ENCODE measurements at regions not wholly inside any gene's neighbourhood (a gene's known extent, or its start where the extent isn't known, plus 50 kb on each side); places are given as distances from the start of the nearest gene placed in this dataset.

DNA sequence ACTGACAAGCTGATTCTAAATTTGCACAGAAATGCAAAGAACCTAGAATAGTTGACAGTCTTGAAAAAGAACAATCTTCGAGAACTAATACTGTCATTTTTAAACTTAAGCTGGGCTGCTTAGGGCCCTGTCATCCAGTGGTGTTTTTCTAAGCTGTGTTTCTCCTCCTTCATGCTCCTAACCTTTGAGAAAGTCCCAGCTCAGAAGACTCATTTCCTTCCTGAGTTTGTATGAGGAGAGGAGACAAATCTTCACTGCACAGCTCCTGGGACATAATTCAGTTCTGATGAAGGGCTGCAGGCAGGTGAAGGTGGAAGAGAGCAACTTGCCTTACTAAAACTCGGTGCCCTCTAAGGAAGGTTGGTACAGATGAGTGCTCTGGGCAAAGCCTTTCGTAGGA is 109.5 kb upstream of the ANKRD55 start:
- dilution Hi-C loops (cut with MboI; ENCODE audit: extremely low pct_ligation_motif_present, low sequenced_read_pairs), result no loop called here
- no peak for FAIRE-seq
- no peaks in the 10 kb centered on the region for H4K20me1 ChIP-seq (ENCODE audit: control insufficient read depth, extremely low read depth, insufficient read depth, low read length)
- no peaks in the 10 kb centered on the region for H3K79me2 ChIP-seq (ENCODE audit: control insufficient read depth, insufficient read depth, low read length)
- no peak overlapping the region for H3K9ac ChIP-seq (ENCODE audit: control insufficient read depth, extremely low read depth, insufficient read depth, low read length)
- no peak overlapping the region for H3K4me2 ChIP-seq (ENCODE audit: control insufficient read depth, extremely low read depth, insufficient read depth, low read depth, low read length)
- H3K9me1 ChIP-seq (ENCODE audit: control insufficient read depth, extremely low read depth, insufficient read depth, low read length), result no peaks in the 10 kb centered on the region
- H3K9me3 ChIP-seq (ENCODE audit: control insufficient read depth, low read depth, low read length), result no peaks in the 10 kb centered on the region
- no peak overlapping the region for H3K27ac ChIP-seq (ENCODE audit: control insufficient read depth, insufficient read depth, low read length)
- TF ChIP-seq CTCF (optimal IDR thresholded peaks at IDR 0.05 in 1 of 3, IDR thresholded peaks at IDR 0.05 in 1 of 3, conservative IDR thresholded peaks at IDR 0.05 in 1 of 3; ENCODE audit: extremely low read depth in 1 of 3, insufficient read depth in 2 of 3, low read length in 3 of 3), result no peak
- no peak for TF ChIP-seq EZH2 (IDR thresholded peaks at IDR 0.05; ENCODE audit: low read length)
- no peaks in the 10 kb centered on the region for H3K27me3 ChIP-seq (ENCODE audit: control insufficient read depth, extremely low read depth, insufficient read depth, low read length)
- no peak overlapping the region for H2AFZ ChIP-seq (ENCODE audit: control insufficient read depth, low read length)
- no peak for DNase-seq (ENCODE audit: low read depth, low spot score)
- no peak overlapping the region for H3K4me3 ChIP-seq (ENCODE audit: control insufficient read depth in 2 of 3, extremely low read depth in 1 of 3, insufficient read depth in 2 of 3, low read depth in 1 of 3, low read length in 3 of 3)
- H3K36me3 ChIP-seq (ENCODE audit: control insufficient read depth in 2 of 2, extremely low read depth in 1 of 2, insufficient read depth in 2 of 2, low read length in 2 of 2), result no peaks in the 10 kb centered on the region
- peaks cover 9% of the 10 kb centered on the region for H3K4me1 ChIP-seq (ENCODE audit: control insufficient read depth, extremely low read depth, insufficient read depth, low read length)

DNA sequence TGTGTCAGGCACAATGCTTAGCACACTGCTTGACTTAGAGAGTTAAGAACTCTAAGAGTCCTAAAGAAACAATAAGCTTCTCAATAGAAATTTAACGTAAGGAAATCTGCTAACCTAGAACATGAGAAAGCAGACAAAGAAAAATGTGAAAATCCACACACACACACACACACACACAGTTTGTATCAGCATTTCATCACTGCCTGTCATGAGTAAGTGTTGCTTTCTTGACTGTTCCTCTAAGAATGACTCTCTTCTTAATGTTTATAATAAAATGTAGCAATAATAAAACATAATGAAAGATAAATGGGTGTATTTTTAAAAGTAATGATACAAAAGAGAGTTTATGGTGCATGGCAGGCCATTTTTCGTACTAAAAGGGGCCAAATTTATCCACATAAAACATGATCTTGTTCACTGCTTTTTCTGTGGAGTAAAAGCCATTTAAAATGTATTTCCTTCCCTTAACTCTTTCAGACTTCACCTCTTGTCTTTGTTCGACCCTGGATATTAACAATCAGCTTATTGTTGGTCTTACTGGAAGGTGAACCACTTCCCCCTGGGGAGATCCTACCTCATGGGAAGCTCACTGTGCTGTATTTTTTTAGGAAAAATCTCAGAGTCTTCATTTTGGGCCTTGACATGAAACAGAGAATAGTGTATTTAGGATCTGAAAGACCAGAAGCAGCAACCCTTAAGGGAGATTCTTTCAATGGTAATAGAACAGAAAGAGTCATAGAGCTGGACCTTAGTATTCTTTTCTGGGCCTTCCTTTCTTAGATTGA is 107.3 kb upstream of the ANKRD55 start:
- no peak for FAIRE-seq

More for the DNA sequence above, 107.3 kb upstream of the ANKRD55 start:
- Histone ChIP-seq H3K27ac (ENCODE audit: control insufficient read depth, insufficient read depth, low read length) (no peak overlapping the region), H4K20me1 (ENCODE audit: control insufficient read depth, extremely low read depth, insufficient read depth, low read length) (no peaks in the 10 kb centered on the region), H2AFZ (ENCODE audit: control insufficient read depth, low read length) (no peak overlapping the region), H3K4me1 (ENCODE audit: control insufficient read depth, extremely low read depth, insufficient read depth, low read length) (no peaks in the 10 kb centered on the region), H3K9ac (ENCODE audit: control insufficient read depth, extremely low read depth, insufficient read depth, low read length) (no peak overlapping the region), H3K4me2 (ENCODE audit: control insufficient read depth, extremely low read depth, insufficient read depth, low read depth, low read length) (no peak overlapping the region), H3K27me3 (ENCODE audit: control insufficient read depth, extremely low read depth, insufficient read depth, low read length) (no peaks in the 10 kb centered on the region), H3K79me2 (ENCODE audit: control insufficient read depth, insufficient read depth, low read length) (no peaks in the 10 kb centered on the region), H3K9me3 (ENCODE audit: control insufficient read depth, low read depth, low read length) (no peaks in the 10 kb centered on the region), H3K4me3 (ENCODE audit: control insufficient read depth in 2 of 3, extremely low read depth in 1 of 3, insufficient read depth in 2 of 3, low read depth in 1 of 3, low read length in 3 of 3) (no peak overlapping the region), H3K9me1 (ENCODE audit: control insufficient read depth, extremely low read depth, insufficient read depth, low read length) (no peaks in the 10 kb centered on the region), H3K36me3 (ENCODE audit: control insufficient read depth in 2 of 2, extremely low read depth in 1 of 2, insufficient read depth in 2 of 2, low read length in 2 of 2) (no peaks in the 10 kb centered on the region)
- no peak for DNase-seq (ENCODE audit: low read depth, low spot score)
- TF ChIP-seq CTCF (optimal IDR thresholded peaks at IDR 0.05 in 1 of 3, IDR thresholded peaks at IDR 0.05 in 1 of 3, conservative IDR thresholded peaks at IDR 0.05 in 1 of 3; ENCODE audit: extremely low read depth in 1 of 3, insufficient read depth in 2 of 3, low read length in 3 of 3) (no peak), EZH2 (IDR thresholded peaks at IDR 0.05; ENCODE audit: low read length) (no peak)
- dilution Hi-C loops (cut with MboI; ENCODE audit: extremely low pct_ligation_motif_present, low sequenced_read_pairs), result no loop called here
